ENCODE measurements at regions not wholly inside any gene's neighbourhood (a gene's known extent, or its start where the extent isn't known, plus 50 kb on each side); places are given as distances from the start of the nearest gene placed in this dataset.
A peak's percentile ranks its signal among the peaks of the same experiment; 100 is the strongest.
"Not testable (repeated sequence)": the region's sequence is repeated elsewhere in the genome, so short reads cannot be mapped to it uniquely, and the experiment has no call there.

DNA sequence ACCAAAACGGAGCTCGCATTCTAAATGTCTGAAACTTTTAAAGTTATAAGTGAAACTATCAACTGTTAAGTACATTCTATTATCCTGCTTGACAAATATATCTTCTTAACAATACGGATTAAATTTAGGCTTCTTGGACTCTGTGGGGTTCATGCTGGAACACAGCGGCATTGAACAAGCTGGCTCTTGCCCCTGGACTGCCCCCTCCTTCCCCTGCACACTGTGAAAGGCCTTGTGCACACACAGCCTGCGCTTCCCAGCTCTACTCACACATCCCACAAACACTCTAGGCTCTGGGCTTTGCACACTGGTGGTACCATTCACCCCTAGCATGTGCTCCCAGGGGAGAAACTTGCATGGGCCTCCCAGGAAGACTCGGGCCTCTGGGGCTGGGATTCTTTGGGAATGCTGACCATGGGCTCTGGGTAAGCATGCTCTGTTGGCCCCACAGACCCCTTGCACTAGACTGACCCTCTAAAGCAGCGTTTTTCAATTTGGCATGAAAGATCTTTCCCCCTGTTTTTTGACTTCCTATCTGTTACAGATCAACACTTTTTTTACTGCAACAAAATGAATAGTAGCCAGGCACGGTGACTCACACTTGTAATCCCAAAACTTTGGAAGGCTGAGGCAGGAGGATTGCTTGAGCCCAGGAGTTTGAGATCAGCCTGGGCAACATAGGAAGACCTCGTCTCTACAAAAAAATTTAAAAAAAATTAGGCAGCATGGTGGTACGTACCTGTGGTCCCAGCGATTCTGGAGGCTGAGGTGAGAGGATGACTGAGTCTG lies 96.2 kb upstream of the CPM start:
- no peak for DNase-seq

- DNase-seq: no peak
Measured at GRCh38 chr12:69030321-69030720, 97.3 kb upstream of the CPM start.

DNA sequence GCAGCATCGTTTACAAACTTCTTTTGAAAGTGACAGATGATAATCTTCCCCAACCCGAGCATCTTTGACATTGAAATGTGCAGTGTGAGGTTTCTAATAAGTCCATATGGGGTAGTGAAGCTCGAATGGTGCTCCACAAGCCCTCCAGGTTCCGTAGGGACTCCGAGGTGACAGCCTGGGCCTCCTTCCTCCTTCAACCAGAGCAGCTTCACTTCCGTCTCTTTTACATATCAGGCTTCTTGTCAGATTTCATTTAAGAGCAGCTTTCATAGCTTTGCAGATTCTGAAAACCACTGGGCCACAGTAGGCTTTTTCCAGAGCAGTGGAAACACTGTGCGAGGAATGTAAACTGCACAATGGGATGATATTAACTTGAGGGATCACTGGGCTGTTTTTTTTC lies 103.6 kb upstream of the CPM start:
- DNase-seq: no peak

DNA sequence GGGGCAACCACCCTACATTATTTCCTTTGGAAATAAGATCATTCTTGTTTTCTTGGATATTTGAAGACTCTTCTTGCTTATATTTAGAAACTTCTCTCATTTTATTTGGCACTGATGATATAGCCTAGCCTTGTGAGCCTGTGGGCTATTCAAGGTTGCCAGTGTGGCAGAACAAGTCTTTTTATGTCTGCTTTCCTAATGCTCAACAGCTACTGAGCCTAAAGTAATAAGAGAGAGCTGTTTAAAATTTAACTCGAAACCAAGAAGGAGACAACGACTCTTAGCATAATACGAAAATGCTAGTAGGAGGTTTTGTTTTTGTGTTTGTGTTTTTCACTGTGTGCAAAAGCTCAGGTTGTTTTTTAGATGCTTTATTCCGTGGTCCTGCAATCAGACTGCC lies 104.0 kb upstream of the CPM start:
- DNase-seq: no peak

GRCh38 chr12:69039911-69040310 lies 106.9 kb upstream of the CPM start:
- DNase-seq: peak in 1 of 2 experiments; percentile 31

DNA sequence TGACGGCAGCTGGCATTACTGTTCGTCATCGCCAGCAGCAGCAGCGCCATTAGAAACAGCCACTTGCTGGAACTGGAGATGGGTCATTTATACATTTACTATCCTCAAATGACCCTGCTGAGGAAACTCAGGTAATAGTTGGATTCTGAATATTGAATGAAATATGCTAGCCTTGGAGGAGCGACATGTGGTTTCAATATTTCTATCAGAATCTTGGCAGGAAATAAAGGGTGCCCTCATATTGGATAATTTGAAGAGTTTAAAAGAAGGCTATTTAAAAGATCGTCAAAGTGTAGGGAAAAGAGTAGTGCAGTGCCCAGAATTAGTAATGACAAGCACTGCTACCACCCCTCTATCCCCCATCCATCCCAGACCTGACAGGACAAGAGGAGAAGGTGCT lies 109.6 kb upstream of the CPM start:
- no peak for DNase-seq

GRCh38 chr12:69042970-69043369 lies 110.0 kb upstream of the CPM start:
- DNase-seq: no peak

- DNase-seq: no peak
Measured at GRCh38 chr12:69044887-69045286, 111.9 kb upstream of the CPM start.

DNA sequence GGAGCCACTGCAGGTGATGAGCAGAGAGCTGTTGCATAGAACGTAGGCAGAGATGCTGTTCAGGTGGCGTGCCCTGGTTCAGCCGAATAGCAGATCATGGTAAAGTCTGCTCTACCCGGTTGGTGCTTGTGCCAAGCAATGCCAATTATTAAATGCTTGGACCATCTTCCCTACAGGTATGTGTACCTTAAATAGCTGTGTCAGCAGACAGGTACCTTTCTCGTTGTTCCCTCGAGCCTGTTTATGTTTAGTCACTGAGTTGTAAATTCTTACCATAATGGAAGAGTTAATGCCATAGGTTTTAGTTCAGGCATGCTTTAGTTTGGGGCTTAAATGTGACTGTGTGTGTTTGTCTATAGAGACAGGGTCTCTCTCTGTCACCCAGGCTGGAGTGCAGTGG lies 112.5 kb upstream of the CPM start:
- no peak for DNase-seq

DNA sequence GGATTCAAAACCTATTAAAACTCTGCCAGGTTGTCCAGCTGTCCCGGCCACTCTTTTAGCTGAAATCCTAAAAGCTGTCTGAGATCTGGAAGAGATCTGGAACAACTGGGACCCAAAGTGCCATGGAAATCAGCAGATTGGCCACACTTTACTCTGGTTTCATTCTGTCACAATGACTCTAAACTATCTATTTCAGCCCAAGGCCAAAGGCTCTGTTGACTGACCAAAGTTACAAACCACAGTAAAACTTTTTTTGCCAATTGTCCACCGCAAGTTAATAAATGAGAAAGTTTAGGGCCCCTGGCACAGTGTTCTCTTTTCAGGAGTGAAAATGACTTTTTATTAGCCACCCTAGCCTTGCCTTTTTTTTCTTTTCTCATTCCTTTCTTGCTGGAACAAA lies 113.4 kb upstream of the CPM start:
- no peak for DNase-seq

DNA sequence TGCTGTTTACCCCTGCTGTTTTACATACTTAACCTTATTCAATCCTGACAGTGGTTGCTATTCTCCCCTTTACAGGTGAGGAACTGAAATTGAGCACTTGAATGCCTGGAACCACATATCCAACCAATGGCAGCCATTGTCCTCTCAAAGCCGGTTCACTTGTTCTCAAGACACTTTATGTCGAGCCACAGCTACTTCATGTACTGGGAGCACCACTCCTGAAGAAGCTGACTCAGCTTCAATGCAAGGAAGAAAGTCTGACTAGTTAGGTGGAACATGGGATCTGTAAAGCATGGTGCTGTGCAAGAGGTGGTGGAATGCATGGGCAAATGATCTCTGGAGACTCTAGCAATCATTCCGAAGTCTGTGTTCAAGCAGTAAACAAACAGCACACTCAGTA lies 113.9 kb upstream of the CPM start:
- no peak for DNase-seq

DNA sequence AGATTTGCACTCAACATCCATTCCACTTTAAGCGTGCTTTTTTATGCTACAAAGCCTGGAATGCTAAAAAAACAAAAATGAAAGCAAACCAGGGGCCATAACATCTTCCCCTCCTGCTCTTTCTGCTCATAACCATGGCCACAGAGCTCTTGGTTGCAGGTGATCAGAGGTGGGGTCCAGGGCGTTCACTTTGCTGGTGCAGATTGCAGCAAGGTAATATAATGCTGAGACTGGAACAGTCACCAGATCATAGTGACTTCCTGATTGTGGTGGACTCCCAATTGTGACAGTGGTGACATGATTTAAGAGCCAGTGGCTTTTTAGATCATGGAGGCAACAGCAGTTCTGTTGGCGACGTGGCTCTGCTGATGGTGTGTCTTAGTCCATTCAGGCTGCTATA lies 115.0 kb upstream of the CPM start:
- DNase-seq: no peak

- not testable (repeated sequence) for DNase-seq
Measured at GRCh38 chr12:69049855-69050254, 116.9 kb upstream of the CPM start.

DNA sequence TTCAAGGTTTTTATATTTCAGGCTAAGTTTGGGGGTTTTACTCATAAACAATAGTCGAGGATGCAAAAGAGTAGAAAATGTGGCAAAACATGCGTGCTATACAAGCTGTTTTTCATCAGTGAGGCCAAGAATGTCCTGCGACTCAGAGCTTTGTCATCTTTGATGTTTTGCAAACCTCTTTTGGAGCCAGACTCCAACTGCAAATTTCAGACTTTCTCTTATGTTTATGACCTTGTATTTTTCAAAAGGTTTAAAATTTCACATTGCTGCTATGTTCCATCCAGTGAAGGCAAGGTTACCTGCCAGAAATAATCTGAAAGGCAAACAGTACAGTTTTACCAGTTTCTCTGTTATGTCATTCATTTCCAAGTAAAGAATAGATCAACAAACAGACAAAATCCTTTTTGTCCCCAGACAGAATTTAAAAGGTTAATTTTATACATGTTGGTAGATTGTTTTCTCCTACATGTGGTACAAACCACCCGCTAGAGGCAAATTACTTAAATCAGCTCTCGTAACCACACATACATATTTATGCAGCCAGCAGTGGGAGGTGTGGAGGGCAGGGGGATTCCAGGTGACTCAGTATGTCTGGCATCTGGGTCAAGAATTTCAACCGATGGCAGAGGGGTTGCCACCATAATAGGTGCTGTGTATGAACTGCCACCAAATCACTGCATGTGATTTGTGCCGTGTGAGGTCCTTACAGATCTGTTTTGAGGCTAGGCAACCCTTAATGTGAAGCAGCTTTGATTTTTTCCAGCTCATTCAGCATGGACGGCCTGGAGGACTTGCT lies 119.8 kb upstream of the CPM start:
- no peak for DNase-seq

GRCh38 chr12:69054343-69055056 lies 121.5 kb upstream of the CPM start:
- DNase-seq: no peak

DNA sequence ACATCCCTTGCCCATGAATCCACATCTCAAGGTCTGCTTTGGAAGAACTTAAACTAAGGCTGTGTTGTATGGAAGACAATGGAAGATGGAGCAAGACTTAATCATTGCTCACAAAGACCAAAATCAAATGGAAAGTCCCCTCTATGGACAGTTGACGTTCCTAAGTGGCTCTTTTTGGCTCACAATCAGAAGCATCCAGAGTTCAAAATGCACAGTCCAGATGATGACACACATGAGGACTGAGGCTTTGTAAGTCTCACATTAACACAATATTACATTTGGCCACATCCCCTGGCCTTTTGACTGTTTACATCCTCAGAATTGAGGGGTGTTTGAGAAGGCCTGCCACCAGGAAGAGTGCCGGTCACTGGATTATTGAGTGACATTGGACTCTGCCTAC lies 122.3 kb upstream of the CPM start:
- DNase-seq: no peak

DNA sequence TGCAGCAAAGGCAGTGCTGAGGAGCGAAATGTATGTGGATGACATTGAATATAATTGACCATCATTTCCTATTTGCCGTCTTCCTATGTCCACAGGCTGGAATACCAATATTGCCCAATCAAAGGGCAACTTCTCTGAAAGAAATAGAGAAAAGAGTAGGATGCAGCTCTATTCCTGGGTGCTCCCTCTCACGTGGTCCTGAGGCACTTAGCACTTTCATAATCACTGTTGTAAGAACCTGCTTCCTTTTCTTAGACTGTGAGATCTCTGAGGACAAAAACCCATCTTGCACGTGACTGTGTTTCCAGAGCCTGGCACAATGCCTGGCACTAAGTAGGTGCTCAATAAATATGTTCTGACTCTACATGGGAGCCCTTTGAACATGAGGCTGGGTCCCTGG lies 122.7 kb upstream of the CPM start:
- DNase-seq: no peak

- no peak for DNase-seq
Measured at GRCh38 chr12:69056743-69057515, 124.0 kb upstream of the CPM start.

- DNase-seq: no peak
Measured at GRCh38 chr12:69057742-69058141, 124.8 kb upstream of the CPM start.

GRCh38 chr12:69059465-69060457 lies 126.8 kb upstream of the CPM start:
- peak; percentile 42 to 44 for DNase-seq

GRCh38 chr12:69061574-69061973 lies 128.6 kb upstream of the CPM start:
- no peak for DNase-seq

Data from Kasumi-1 (cell line).